OCI-LY3 (cell line): ENCODE measurements at regions not wholly inside any gene's neighbourhood (a gene's known extent, or its start where the extent isn't known, plus 50 kb on each side); places are given as distances from the start of the nearest gene placed in this dataset.

ENCODE experiments used
- EZH2phosphoT487 ChIP-seq: fragments of 200-600 bp; shearing (Covaris generic); IDR thresholded peaks from 2 replicates; pipeline ENCODE4 v1.6.1; 2018; ENCODE audit warnings: antibody characterized with exemption, mixed run types, low read depth
- TF ChIP-seq, protein P1 (sequence below): fragments of 200-600, 300-600 bp; sonication (generic); IDR thresholded peaks from 2 replicates; pipeline ENCODE4 v1.5.1; 2014; ENCODE audit warnings: antibody characterized with exemption, low read length, low read depth

DNA sequence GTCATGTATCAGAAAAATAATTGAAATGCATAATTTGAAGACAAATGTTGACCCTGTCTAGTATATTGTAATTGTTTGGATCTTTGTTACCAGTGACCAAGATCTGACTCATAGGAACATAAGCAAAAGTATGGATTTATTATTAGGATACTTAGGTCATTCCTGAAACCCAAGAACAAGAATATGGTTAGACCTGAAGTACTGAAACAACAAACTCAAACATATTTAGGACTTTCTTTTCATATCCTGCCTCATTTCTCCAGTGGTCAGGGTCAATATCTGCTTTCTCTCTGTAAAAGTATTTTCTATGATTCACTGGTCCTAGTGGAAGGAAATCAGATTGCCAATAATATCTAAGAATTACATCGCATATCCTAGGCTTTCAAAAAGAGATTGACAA, 1937.1 kb upstream of the WWC1 start:
- TF ChIP-seq, protein P1, sequence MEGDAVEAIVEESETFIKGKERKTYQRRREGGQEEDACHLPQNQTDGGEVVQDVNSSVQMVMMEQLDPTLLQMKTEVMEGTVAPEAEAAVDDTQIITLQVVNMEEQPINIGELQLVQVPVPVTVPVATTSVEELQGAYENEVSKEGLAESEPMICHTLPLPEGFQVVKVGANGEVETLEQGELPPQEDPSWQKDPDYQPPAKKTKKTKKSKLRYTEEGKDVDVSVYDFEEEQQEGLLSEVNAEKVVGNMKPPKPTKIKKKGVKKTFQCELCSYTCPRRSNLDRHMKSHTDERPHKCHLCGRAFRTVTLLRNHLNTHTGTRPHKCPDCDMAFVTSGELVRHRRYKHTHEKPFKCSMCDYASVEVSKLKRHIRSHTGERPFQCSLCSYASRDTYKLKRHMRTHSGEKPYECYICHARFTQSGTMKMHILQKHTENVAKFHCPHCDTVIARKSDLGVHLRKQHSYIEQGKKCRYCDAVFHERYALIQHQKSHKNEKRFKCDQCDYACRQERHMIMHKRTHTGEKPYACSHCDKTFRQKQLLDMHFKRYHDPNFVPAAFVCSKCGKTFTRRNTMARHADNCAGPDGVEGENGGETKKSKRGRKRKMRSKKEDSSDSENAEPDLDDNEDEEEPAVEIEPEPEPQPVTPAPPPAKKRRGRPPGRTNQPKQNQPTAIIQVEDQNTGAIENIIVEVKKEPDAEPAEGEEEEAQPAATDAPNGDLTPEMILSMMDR, result no peak
- TF ChIP-seq EZH2phosphoT487, result no peak
